ENCODE measurements at regions not wholly inside any gene's neighbourhood (a gene's known extent, or its start where the extent isn't known, plus 50 kb on each side); places are given as distances from the start of the nearest gene placed in this dataset.

- no peak for TF ChIP-seq CTCF (IDR thresholded peaks at IDR 0.05)
- TF ChIP-seq EZH2 (IDR thresholded peaks at IDR 0.05) = no peak
Observed at GRCh38 chr21:15279482-15279881, 214.7 kb upstream of the NRIP1 start.

Data from neural progenitor cell (in vitro differentiated cells).